GM12873 (cell line): ENCODE measurements at regions not wholly inside any gene's neighbourhood (a gene's known extent, or its start where the extent isn't known, plus 50 kb on each side); places are given as distances from the start of the nearest gene placed in this dataset.

ENCODE experiments used
- TF ChIP-seq, protein P1 (sequence below): IDR thresholded peaks from 2 replicates; pipeline ENCODE4 v1.5.1; 2012; ENCODE audit warnings: low read depth, mild to moderate bottlenecking, moderate library complexity, low read length, control low read depth; ENCODE audit not compliant: insufficient read depth; ENCODE audit errors: missing control alignments

DNA sequence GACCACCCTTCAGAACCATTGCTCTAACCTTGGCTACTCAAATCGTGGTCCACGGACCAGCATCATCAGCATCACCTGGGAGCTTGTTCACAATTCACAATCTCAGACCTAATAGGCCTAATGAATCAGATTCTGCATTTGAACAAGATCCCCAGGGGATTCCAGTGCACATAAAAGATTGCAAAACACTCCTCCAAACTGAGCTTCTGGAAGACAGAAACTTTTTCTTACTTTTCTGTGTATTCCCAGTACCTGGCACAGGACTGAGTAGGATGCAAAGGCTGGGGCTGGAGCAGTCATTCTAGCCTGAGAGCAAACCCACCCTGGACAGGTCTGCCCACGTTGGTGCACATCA, 115.1 kb upstream of the COPS8 start:
- TF ChIP-seq, protein P1, sequence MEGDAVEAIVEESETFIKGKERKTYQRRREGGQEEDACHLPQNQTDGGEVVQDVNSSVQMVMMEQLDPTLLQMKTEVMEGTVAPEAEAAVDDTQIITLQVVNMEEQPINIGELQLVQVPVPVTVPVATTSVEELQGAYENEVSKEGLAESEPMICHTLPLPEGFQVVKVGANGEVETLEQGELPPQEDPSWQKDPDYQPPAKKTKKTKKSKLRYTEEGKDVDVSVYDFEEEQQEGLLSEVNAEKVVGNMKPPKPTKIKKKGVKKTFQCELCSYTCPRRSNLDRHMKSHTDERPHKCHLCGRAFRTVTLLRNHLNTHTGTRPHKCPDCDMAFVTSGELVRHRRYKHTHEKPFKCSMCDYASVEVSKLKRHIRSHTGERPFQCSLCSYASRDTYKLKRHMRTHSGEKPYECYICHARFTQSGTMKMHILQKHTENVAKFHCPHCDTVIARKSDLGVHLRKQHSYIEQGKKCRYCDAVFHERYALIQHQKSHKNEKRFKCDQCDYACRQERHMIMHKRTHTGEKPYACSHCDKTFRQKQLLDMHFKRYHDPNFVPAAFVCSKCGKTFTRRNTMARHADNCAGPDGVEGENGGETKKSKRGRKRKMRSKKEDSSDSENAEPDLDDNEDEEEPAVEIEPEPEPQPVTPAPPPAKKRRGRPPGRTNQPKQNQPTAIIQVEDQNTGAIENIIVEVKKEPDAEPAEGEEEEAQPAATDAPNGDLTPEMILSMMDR: no peak

DNA sequence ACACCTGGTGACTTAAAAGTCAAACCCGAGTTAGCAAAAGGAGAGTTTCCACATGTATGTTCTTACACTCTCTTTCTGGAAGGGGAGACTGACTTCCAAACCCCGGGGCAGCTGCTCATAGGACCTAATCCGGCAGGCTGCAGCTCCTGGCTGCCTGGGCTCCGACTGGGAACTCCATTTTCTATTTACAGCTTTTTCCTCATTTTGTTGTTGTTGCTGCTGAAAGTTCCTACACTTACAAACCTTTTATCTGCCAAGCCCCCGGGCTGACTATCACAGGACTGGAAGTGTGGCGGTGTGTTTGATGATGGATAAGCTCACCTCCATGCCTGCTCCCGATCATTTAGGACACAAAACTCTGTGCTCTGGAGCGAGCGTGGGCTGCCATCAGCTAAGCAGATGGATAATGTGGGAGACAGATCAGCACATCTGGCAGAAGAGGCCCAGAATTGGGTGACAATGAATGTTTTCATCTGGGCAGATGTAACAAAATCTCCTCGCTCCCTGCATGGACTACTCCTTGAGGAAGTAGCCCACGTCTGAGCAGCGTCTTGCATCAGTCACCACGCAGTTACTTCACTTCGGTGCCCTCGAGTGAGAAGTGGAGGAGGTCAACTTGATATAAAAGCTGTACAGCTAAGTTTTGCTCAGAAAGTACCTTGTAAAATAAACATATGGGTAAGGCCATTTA, 114.4 kb upstream of the COPS8 start:
- TF ChIP-seq, protein P1: no peak

DNA sequence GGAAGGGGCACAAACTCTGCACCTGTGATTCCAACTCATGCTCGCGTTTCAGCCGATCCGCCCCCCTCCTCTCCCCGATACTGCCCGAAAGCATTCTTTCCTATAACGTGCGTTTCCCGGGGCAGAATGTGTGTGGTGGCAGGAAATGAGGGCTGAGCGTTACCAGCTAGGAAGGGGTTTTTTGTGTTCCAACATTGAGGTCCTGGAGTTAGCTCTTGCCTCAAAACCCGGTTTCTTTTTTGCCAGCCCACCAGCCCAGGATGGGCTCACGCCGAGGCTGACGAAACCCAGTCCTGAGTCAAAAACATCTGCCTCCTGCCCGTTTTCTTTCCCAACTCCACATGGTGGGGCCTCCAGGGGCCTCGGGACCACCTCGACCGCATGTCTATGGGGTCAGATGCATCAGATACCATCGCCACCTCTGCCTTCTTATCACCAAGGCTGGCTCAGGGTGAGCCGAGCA, 113.7 kb upstream of the COPS8 start:
- TF ChIP-seq, protein P1: no peak

DNA sequence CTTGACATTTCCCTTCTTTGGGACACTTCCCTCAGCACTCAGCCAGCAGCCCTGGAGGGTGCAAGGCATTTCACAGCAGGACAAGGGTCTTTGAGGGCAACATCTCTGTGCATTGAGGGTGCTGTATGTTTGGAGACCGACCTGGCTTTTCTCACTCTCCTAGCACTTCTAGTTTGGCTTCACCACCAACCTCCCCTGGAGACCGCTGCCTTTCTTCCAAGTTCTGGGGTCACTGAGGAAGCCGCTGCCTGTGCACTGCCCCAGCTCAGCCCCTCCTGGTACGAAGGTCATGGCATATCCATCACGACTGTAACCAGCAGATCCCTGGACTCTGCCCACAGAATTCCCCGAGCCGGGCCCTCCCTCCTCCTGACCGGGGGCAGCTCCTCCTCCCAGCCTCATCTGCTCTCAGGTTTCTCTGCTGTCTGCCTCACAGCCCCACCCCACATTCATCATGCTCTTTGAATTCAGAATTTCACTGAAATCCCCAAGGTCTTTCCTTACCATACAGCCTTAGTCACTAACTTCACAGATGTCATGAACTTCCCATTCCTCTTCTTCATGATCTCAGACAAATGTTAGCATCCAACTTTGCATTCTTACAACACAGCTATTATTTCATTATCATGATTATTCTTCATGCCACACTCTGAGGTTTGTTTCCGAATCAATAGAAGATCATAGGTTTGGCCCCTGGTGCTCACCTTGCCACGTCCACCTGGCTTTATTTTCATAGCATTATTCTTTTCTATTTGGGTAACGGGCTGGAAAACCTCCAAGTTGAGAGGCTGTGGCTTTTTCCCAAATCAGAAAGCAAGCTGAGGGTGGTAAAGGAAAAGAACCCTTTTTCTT, 113.0 kb upstream of the COPS8 start:
- TF ChIP-seq, protein P1: no peak

DNA sequence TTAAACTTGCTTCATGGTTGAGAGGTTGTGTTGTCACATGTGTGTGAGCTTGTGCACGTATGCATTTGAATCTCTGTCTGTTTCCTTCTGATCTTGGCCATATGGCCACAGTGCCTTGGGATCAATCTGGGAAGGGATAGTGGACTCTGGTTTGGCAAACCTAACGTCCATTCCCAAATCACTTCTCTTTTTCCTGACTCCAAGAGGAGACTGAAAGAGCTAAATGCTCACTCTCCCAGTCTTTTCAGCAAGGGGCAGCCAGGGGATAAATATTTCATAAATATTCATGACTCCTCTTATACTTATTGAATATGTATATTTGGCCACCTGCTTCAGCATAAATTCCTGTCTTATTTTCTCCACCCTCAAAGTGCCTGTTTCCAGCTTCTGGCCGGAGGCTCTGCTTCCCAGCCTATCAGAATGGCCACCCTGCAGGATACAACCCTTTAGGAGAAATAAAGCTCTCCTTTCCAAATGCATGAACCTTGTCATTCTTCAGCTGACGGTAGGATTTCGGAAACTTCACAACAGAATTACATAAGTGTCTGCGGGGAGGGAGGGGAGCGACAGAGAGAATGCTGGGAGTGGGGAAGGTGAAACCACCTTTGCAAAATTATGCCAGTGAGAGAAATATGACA, 112.2 kb upstream of the COPS8 start:
- TF ChIP-seq, protein P1: no peak

DNA sequence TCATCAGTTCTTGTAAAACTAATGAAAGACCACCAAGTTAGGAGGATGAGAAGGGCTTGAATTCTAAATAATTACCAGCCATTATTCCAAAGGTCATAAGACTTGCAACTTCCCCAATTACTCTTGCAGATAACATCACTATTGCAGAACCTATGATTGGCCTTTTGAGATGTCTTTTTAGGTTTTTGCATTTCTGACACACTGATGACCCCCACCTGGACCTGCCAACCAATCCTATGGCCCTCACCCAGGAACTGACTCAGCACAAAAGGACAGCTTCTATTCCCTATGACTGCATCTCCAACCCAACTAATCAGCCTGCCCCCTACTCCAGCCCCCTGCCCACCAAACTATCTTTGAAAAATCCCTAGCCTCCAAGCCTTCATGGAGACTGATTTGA, 111.5 kb upstream of the COPS8 start:
- TF ChIP-seq, protein P1: no peak

DNA sequence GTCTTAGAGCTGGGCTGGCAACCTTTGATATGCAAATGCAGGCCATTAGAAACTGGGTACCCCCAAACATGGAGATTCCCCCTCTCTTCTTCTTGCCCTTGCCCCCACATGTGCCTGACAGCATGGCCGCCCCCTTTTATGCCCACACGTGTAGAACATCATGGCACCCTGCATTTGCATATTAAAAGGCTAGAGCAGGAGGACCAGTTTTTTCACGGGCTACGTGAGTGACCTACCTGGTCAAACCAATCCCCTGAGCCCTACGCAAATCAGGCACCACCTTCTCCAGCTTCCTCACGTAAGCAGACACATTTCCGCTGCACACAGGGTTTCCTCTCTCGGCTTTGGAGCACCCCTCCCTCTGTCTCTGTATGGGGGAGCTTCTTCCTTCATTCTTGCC, 110.9 kb upstream of the COPS8 start:
- TF ChIP-seq, protein P1: no peak
